Endodermal cell (in vitro differentiated cells): ENCODE measurements at regions not wholly inside any gene's neighbourhood (a gene's known extent, or its start where the extent isn't known, plus 50 kb on each side); places are given as distances from the start of the nearest gene placed in this dataset.
"Not testable (repeated sequence)": the region's sequence is repeated elsewhere in the genome, so short reads cannot be mapped to it uniquely, and the experiment has no call there.

Source experiments
- DNase-seq: peaks from one replicate; pipeline ENCODE4 v3.0.0-alpha.2; 2017
- H3K27ac ChIP-seq: 2 replicates; pipeline ENCODE4 v1.5.1; 2013; ENCODE audit warnings: mild to moderate bottlenecking, low read depth, low read length, moderate library complexity
- H3K27me3 ChIP-seq: 2 replicates; pipeline ENCODE4 v1.6.1; 2013; ENCODE audit warnings: mild to moderate bottlenecking, low read length, moderate library complexity; ENCODE audit not compliant: insufficient read depth, control insufficient read depth, poor library complexity, severe bottlenecking
- H3K36me3 ChIP-seq: 2 replicates; pipeline ENCODE4 v1.7.0; 2013; ENCODE audit warnings: mild to moderate bottlenecking, low read length, moderate library complexity; ENCODE audit not compliant: control insufficient read depth, insufficient read depth
- H3K4me1 ChIP-seq: one replicate; pipeline ENCODE4 v1.7.0; 2013; ENCODE audit warnings: low read length; ENCODE audit not compliant: control insufficient read depth, insufficient read depth
- H3K4me3 ChIP-seq: 2 replicates; pipeline ENCODE4 v1.5.1; 2013; ENCODE audit warnings: mild to moderate bottlenecking, low read length, moderate library complexity
- H3K9ac ChIP-seq: 2 replicates; pipeline ENCODE4 v1.6.1; 2013; ENCODE audit warnings: mild to moderate bottlenecking, low read length, moderate library complexity; ENCODE audit not compliant: poor library complexity, severe bottlenecking; ENCODE audit errors: extremely low read depth
- H3K9me3 ChIP-seq: 2 replicates; pipeline ENCODE4 v1.6.1; 2013; ENCODE audit warnings: mild to moderate bottlenecking, low read length, moderate library complexity; ENCODE audit not compliant: control insufficient read depth
- H3K27ac Mint-ChIP-seq: 2 replicates; pipeline ENCODE4 v1.8.0; 2020; ENCODE audit warnings: mixed read lengths
- H3K27me3 Mint-ChIP-seq: 2 replicates; pipeline ENCODE4 v1.8.0; 2021; ENCODE audit warnings: mild to moderate bottlenecking, mixed read lengths; ENCODE audit not compliant: insufficient read depth
- H3K36me3 Mint-ChIP-seq: 2 replicates; pipeline ENCODE4 v1.8.0; 2020; ENCODE audit warnings: low read depth, mixed read lengths
- H3K4me1 Mint-ChIP-seq: 2 replicates; pipeline ENCODE4 v1.8.0; 2020; ENCODE audit warnings: mixed read lengths
- H3K4me3 Mint-ChIP-seq: 2 replicates; pipeline ENCODE4 v1.8.0; 2020; ENCODE audit warnings: mild to moderate bottlenecking, moderate library complexity, mixed read lengths
- H3K9me3 Mint-ChIP-seq: 2 replicates; pipeline ENCODE4 v1.8.0; 2020; ENCODE audit warnings: mild to moderate bottlenecking, mixed read lengths
- CTCF ChIP-seq: fragments of 200-600 bp; sonication (generic); conservative IDR thresholded peaks from 2 replicates; pipeline ENCODE4 v1.5.0; 2021; ENCODE audit warnings: antibody characterized with exemption, mild to moderate bottlenecking
- WGBS, 2 experiments: methylation state at CpG; one replicate each; pipeline versions ENCODE4 v1.1.5 to v1.1.7; 2013; ENCODE audit warnings: missing lambda C conversion rate in 2 of 2, mixed read lengths in 1 of 2; ENCODE audit not compliant: insufficient coverage in 1 of 2, insufficient read length in 1 of 2; 5-methylcytosine and 5-hydroxymethylcytosine counted together

- Histone ChIP-seq H3K27ac (no peak overlapping the region), H3K9ac (no peak overlapping the region), H3K9me3 (no peaks in the 10 kb centered on the region), H3K4me3 (no peak overlapping the region), H3K36me3 (no peaks in the 10 kb centered on the region), H3K27me3 (no peaks in the 10 kb centered on the region), H3K4me1 (no peaks in the 10 kb centered on the region)
- Mint-ChIP-seq H3K9me3 (peaks cover 1% of the 10 kb centered on the region), H3K27ac (no peak overlapping the region), H3K4me3 (no peak overlapping the region), H3K36me3 (no peaks in the 10 kb centered on the region), H3K4me1 (no peaks in the 10 kb centered on the region), H3K27me3 (no peaks in the 10 kb centered on the region)
- 90 to 100% methylated on average over 1 to 2 of the region's 2 CpGs for WGBS, 2 experiments
- DNase-seq: no peak
- no peak for TF ChIP-seq CTCF
These were observed 229.6 kb downstream of the FBXO8 start for GRCh38 chr4:174053895-174054294.

DNA sequence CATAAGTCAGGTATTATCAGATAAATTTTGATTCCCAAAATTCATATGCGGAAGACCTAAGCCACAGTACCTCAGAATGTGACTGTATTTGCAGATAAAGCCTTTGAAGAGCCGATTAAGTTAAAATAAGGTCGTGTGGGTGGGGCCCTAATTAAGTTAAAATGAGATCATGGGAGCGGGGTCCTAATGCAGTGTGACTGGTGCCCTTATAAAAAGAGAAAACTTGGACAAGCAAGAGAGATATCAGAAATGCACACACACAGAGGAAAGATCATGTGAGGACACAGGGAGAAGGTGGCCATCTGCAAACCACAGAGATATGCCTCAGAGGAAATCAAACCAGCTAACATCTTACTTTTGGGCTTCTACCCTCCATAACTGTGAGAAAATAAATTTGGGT is 236.1 kb downstream of the FBXO8 start:
- H3K4me3 Mint-ChIP-seq: no peak overlapping the region

GRCh38 chr4:174045829-174046228 is 237.6 kb downstream of the FBXO8 start:
- not testable (repeated sequence) for H3K4me1 Mint-ChIP-seq, H3K36me3 Mint-ChIP-seq, H3K4me1 ChIP-seq, H3K4me3 ChIP-seq, H3K27ac ChIP-seq, DNase-seq, H3K27me3 ChIP-seq, H3K36me3 ChIP-seq, H3K9me3 ChIP-seq, H3K4me3 Mint-ChIP-seq, H3K27ac Mint-ChIP-seq, H3K9ac ChIP-seq, H3K9me3 Mint-ChIP-seq
- peaks cover 11% of the 10 kb centered on the region for H3K27me3 Mint-ChIP-seq
- WGBS, 2 experiments: 92% methylated on average over 2 of the region's 2 CpGs; no CpG with 5 or more reads in 1 of the 2 experiments

More for the DNA sequence above, 236.1 kb downstream of the FBXO8 start:
- Histone ChIP-seq H3K27ac (no peak overlapping the region), H3K4me1 (no peaks in the 10 kb centered on the region), H3K27me3 (no peaks in the 10 kb centered on the region), H3K9me3 (no peaks in the 10 kb centered on the region), H3K9ac (no peak overlapping the region), H3K36me3 (no peaks in the 10 kb centered on the region), H3K4me3 (no peak overlapping the region)
- Mint-ChIP-seq H3K27me3 (peaks cover 11% of the 10 kb centered on the region), H3K9me3 (peaks cover 5% of the 10 kb centered on the region), H3K27ac (no peak overlapping the region), H3K4me1 (no peaks in the 10 kb centered on the region), H3K36me3 (no peaks in the 10 kb centered on the region)
- DNase-seq: no peak
- WGBS, 2 experiments: 87 to 97% methylated on average over 4 of the region's 4 CpGs
- no peak for TF ChIP-seq CTCF

- Histone ChIP-seq H3K9me3 (no peaks in the 10 kb centered on the region), H3K4me1 (no peaks in the 10 kb centered on the region), H3K27me3 (no peaks in the 10 kb centered on the region), H3K36me3 (no peaks in the 10 kb centered on the region), H3K27ac (no peak overlapping the region), H3K4me3 (no peak overlapping the region), H3K9ac (no peak overlapping the region)
- H3K9me3 Mint-ChIP-seq: peaks cover 5% of the 10 kb centered on the region
- 93% methylated on average over 1 of the region's 1 CpG; no CpG with 5 or more reads in 1 of the 2 experiments for WGBS, 2 experiments
- peaks cover 10% of the 10 kb centered on the region for H3K4me1 Mint-ChIP-seq
- peaks cover 11% of the 10 kb centered on the region for H3K27me3 Mint-ChIP-seq
- TF ChIP-seq CTCF: no peak
- no peak overlapping the region for H3K4me3 Mint-ChIP-seq
- no peaks in the 10 kb centered on the region for H3K36me3 Mint-ChIP-seq
- no peak for DNase-seq
- no peak overlapping the region for H3K27ac Mint-ChIP-seq
These were observed 238.1 kb downstream of the FBXO8 start for GRCh38 chr4:174045381-174045780.
